ENCODE measurements at regions not wholly inside any gene's neighbourhood (a gene's known extent, or its start where the extent isn't known, plus 50 kb on each side); places are given as distances from the start of the nearest gene placed in this dataset.

DNA sequence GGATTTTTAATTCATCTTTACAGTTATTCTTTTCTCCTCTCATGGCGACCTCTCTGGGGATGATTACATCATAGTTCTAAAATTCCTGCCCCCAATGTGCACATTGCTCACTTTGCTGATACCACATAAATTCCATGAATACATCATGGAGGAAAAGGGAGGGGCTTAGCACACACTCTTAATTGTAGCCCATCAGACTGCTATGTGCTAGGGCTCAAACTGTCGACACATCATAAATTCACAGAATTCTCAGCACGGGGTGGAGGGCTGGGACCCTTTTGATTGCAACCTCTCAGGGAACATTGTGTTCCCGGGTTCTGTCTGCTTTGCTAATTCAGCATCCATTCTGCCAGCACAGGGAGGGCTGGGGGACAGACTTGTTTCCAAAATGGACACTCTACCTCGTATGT lies 592.9 kb downstream of the BCOR start:
- peak in 1 of 2 donors; percentile 24 for DNase-seq

- no peak for DNase-seq
Observed at GRCh38 chrX:39506131-39506530, 591.6 kb downstream of the BCOR start.

DNA sequence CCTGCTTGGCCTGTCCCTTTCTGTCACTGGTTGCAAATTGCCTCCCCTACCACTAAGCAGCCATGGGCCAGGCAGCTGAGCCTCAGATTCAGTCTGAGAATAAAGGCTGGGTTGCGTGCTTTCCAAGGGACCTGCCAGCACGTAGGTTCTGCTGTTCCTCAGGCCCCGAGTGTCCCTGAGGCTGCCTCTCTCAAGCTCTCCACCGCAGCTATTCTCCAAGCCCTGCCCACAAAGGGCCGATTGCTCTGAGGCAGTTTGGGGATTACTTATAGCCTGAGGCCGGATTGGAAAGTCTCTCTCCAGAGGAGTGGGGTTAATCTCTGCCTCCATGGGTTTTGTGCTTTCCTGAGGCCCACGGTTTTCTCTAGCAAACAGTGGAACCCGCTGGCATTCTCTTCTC lies 590.7 kb downstream of the BCOR start:
- no peak for DNase-seq

GRCh38 chrX:39507617-39508299 lies 590.0 kb downstream of the BCOR start:
- DNase-seq: no peak

GRCh38 chrX:39508300-39508692 lies 589.5 kb downstream of the BCOR start:
- no peak for DNase-seq

DNA sequence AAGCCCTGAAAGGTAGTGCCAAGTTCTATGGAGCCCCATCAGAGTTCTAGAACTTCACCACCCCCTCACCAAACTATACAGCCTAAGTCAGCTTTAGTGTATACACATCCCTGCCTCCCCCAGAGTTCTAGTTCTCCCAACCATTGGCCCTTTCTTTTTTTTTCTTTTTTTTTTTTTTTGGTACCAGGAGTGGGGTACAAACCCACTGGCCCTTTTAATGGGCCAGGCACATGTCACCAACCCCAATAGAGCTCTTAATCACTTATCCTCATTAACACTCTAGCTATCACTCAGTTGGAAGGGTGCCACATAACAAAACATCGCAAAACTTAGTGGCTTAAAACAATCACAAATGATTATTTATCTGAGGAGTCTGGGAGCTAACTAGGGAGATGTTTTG lies 588.6 kb downstream of the BCOR start:
- no peak for DNase-seq

DNA sequence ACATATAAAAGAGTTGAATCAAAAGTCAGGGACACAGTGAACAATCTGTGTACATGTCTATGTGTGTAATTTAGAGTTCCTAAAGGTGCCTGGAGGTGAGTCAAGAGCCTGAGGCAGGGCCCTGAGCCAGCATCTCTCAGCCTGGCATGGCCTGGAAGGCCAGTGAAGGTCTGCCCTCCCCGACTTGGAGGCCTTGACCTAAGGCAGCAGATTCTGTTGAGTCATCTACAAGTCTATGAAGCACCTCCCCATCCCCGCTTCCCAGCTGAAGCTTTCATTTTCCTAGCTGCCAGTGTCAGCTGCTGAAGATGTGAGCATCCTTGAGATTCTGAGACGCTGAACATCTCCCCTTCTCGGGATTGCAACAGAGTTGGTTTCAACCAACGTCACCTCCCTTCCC lies 583.9 kb downstream of the BCOR start:
- DNase-seq: no peak

DNA sequence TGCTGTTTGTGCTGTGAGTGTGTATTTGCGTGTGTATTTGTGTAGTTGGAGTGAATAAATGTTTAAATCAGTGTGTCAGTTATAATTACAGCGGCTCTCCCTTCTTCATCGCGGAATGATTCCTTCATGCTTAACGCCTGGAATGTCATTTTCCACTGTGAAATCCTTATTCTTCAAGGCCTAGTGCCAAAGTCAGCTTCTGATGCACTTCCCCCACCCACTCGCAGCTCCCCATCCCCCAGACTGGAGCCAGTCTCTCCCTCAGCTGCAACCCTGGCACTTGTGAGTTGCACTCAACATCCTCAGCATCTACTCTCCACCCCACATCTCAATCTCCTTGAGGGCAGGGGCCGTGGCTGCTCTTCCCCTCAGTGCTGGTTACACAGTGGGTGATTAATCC lies 583.0 kb downstream of the BCOR start:
- DNase-seq: peak; percentile 29 to 33

DNA sequence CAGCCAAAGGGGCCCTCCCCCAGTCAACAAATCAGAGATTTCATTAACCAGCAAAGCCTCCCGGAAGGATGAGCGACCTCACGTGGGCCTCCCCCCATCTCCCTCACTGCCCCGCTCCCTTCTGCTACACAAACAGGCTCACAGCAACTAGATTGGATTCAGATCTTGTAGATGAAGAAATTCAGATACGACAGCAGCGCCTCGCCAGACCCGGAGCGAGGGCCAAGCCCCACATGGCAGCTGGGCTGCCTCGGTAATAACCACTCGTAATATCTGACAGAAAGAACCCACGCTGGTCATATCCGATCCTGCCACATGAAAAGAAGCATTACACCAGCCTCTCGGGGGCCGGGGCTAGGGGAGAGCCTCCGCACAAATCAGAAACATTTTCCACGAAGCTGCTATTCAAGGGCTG lies 581.3 kb downstream of the BCOR start:
- peak; percentile 32 to 35 for DNase-seq

GRCh38 chrX:39518476-39519029 lies 579.2 kb downstream of the BCOR start:
- peak; percentile 18 to 29 for DNase-seq

- peak; percentile 69 to 79 for DNase-seq
Observed at GRCh38 chrX:39519030-39519488, 578.7 kb downstream of the BCOR start.

GRCh38 chrX:39519566-39520301 lies 578.0 kb downstream of the BCOR start:
- no peak for DNase-seq

DNA sequence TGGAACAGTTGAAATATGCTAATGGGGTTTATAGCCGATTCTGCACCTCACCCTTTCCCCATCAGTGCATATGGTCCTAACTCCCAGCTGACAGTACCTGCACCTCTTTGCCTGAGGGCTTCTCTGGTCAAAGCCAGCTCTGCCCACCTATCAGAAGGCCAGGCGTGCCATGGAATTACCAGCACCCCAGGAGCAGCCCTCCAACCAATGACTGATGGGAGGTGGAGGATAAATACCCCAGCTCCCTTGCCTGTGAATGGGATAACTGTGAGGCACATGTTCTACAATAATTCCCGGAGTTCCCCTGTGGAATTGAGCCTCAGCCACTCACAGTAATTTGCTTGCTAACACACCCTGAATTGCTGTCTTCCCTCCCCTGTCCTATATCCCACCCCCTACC lies 572.0 kb downstream of the BCOR start:
- no peak for DNase-seq

- DNase-seq: no peak
Observed at GRCh38 chrX:39527025-39527424, 570.7 kb downstream of the BCOR start.

DNA sequence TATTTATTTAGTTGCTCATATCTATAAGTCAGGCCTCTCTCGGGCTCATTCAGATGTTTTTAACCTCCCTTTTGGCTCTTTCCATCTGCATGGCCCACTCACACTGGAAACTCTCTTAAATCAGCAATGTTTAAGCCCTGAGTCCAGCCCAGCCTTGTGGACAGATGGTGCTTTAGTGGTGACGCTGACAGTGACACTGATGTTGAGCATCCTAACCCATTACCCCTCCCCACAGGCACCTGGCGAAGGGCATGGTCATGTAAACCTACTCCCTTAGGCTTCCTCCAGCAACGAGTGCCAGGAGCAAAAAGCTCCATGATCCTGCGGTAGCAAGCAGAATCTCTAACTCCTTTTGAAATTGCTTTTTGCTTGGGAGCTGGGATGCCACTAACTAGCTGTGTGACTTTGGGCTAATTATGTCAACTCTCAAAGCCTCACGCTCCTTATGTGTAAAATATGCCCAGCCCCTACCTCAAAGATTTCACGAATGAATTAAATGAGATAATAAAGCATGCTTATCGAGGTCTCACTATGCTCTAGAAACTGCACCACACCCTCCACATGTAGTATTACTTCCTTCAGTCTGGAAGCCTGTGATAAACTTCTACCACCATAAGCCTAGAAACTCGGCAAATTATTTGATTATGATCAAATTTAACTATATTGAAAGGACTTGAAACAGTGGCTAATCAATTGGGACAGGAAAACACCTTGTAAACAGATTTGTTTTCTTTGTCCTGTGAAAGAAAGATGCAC lies 569.4 kb downstream of the BCOR start:
- DNase-seq: no peak

DNA sequence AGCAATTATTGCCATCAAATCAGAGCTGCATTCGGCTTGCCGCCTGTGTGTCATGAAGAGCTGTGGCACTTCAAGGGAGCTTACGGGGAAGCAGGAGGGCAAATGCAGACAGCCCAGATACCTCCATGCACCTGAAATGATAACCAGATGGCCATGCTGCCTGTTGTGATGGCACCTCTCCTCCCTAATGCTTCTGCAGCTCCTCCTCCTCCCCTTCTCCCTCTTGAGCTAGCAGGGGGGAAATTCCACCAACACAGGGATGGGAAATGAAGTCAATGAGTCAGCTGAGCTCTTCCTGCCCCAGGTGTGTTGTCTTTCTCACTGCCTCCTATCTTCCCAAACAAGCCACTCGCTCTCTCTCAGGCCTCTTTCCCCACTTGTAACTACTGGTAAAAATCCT lies 565.0 kb downstream of the BCOR start:
- no peak for DNase-seq

DNA sequence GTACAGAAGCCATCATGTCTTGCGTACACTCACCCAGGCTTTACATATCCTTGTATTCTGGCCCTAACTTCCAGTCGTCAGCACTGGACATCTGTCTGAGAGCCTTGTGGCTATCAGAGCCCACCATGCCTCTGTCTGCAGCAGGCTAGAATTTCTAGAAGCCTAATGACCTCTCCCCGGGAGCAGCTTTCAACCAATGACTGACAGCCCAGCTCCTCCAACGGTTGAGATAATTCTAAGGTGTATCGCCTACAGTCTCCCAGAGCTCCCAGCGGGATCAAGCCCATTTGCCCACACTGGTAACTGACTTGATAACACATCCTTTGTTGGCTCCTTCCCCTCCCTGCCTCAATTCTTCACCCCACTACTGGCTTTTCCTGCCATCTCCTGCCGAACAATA lies 562.8 kb downstream of the BCOR start:
- DNase-seq: no peak

- no peak for DNase-seq
Observed at GRCh38 chrX:39536211-39536610, 561.5 kb downstream of the BCOR start.

DNA sequence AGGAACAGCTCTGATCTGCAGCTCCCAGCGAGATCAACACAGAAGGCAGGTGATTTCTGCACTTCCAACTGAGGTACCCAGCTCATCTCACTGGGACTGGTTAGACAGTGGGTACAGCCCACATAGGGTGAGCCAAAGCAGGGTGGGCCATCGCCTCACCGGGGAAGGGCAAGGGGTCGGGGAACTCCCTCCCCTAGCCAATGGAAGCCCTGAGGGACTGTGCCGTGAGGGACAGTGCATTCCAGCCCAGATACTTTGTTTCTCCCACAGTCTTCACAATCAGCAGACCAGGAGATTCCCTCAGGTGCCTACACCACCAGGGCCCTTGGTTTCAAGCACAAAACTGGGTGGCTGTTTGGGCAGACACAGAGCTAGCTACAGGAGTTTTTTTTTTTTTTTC lies 555.9 kb downstream of the BCOR start:
- no peak for DNase-seq

DNA sequence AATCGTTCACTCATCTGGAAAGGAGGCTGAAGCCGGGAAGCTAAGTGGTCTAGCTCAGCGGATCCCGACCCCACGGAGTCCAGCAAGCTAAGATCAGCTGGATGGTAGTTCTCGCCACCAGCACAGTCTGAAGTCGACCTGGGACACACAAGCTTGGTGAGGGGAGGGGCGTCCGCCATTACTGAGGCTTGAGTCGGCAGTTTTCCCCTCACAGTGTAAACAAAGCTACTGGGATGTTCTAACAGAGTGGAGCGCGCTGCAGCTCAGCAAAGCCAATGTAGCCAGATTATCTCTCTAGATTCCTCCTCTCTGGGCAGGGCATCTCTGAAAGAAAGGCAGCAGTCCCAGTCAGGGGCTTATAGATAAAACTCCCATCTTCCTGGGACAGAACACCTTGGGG lies 555.4 kb downstream of the BCOR start:
- no peak for DNase-seq

- DNase-seq: no peak
Observed at GRCh38 chrX:39550795-39551361, 546.9 kb downstream of the BCOR start.

DNA sequence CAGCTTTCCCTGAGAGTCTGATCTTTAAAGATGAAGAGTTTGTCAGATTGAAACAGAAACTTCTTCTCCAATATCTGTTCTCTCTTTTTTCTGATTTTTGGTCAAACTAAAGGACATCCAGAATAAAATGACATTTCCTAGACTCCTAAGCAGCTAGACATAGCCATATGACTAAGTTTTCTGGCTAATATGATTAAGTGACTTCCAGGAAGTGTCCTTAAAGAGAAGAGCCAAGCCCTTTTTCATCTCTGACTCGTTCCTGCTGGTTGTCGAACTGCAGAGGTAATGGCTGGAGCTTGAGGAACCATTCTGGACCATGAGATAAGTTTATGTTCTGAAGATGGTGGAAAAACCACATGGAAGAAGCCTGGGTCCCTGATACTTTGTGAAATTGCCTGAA lies 546.0 kb downstream of the BCOR start:
- DNase-seq: no peak

Data from right lung (tissue), 2 donors.